ENCODE measurements at regions not wholly inside any gene's neighbourhood (a gene's known extent, or its start where the extent isn't known, plus 50 kb on each side); places are given as distances from the start of the nearest gene placed in this dataset.

DNA sequence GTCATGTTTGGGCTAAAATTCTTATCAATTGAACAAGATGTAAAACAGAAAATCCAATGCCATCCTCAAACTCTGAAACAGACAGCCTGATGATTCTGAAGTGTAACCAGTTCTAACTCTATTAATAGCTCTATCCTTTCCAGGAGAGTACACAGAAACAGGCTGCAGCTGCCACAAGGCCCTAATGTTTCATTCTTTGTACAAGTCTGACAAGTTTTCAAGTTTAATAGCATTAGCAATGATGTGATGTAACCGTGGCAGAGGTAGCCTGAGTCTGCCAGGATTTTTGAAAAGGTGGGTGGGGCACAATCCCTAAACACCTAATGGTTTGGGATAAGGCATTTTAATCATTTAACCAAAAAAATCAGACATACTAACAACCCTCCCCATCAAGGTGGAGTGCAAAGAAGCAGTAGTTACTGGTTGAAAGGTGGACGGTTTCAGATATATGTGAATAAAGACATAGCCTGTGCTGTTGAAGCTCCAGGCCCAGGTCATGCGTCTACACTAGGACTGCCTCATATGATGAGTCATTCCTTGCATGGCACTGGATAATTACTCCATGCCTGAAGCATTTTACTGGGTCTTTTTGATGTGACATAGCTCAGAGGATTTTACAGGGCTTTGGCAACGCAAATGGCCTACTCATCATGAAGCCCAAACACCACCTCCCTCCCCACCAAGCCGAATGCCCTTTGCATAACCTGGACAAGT lies 145.1 kb upstream of the GRIP1 start:
- TF ChIP-seq, protein P1, sequence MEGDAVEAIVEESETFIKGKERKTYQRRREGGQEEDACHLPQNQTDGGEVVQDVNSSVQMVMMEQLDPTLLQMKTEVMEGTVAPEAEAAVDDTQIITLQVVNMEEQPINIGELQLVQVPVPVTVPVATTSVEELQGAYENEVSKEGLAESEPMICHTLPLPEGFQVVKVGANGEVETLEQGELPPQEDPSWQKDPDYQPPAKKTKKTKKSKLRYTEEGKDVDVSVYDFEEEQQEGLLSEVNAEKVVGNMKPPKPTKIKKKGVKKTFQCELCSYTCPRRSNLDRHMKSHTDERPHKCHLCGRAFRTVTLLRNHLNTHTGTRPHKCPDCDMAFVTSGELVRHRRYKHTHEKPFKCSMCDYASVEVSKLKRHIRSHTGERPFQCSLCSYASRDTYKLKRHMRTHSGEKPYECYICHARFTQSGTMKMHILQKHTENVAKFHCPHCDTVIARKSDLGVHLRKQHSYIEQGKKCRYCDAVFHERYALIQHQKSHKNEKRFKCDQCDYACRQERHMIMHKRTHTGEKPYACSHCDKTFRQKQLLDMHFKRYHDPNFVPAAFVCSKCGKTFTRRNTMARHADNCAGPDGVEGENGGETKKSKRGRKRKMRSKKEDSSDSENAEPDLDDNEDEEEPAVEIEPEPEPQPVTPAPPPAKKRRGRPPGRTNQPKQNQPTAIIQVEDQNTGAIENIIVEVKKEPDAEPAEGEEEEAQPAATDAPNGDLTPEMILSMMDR (IDR thresholded peaks at IDR 0.05; ENCODE audit: borderline replicate concordance, extremely low read depth, low read length, poor library complexity, severe bottlenecking), result no peak
- no peak for TF ChIP-seq EZH2 (IDR thresholded peaks at IDR 0.05; ENCODE audit: borderline replicate concordance, low read depth, low read length, severe bottlenecking)
